DND-41 (cell line): ENCODE measurements at regions not wholly inside any gene's neighbourhood (a gene's known extent, or its start where the extent isn't known, plus 50 kb on each side); places are given as distances from the start of the nearest gene placed in this dataset.

Experiments
- CTCF ChIP-seq: IDR thresholded peaks from 2 replicates; pipeline ENCODE4 v1.5.1; 2012; ENCODE audit warnings: borderline replicate concordance, low read length, moderate library complexity, mild to moderate bottlenecking; ENCODE audit not compliant: poor library complexity, severe bottlenecking; ENCODE audit errors: extremely low read depth
- EZH2 ChIP-seq: IDR thresholded peaks from 3 replicates; pipeline ENCODE4 v1.6.1; 2012; ENCODE audit warnings: borderline replicate concordance, low read depth, mild to moderate bottlenecking, moderate library complexity, low read length, inconsistent platforms; ENCODE audit not compliant: severe bottlenecking

GRCh38 chr2:215876139-215876936, 137.0 kb downstream of the MREG start:
- TF ChIP-seq CTCF, result no peak
- no peak for TF ChIP-seq EZH2
